ENCODE measurements at regions not wholly inside any gene's neighbourhood (a gene's known extent, or its start where the extent isn't known, plus 50 kb on each side); places are given as distances from the start of the nearest gene placed in this dataset.

DNA sequence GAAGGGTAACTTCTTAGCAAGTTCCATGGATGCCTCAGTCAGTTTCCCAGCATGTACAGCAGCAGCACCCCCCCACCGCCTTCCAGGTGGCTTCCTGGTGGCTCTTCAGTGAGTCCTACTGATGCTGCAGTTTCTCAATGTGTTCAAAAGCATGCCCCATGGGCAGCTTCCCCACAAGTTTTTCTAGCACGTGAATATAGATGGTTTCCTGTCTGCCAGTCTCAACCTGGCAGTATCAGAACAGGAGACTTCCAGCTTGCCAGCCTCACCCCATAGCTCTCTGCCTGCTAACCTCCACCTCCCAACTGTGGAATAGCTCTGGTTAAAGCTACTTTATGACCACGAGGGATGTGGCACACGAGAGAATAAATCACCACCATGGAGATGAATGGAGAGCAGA lies 188.3 kb upstream of the SLCO3A1 start:
- Histone ChIP-seq H3K27ac (no peak overlapping the region), H3K4me3 (no peak overlapping the region), H3K4me1 (no peaks in the 10 kb centered on the region), H3K9me3 (no peaks in the 10 kb centered on the region), H3K27me3 (no peaks in the 10 kb centered on the region), H3K36me3 (no peaks in the 10 kb centered on the region)
- DNase-seq (ENCODE audit: low spot score) = no peak
- TF ChIP-seq, protein P1, sequence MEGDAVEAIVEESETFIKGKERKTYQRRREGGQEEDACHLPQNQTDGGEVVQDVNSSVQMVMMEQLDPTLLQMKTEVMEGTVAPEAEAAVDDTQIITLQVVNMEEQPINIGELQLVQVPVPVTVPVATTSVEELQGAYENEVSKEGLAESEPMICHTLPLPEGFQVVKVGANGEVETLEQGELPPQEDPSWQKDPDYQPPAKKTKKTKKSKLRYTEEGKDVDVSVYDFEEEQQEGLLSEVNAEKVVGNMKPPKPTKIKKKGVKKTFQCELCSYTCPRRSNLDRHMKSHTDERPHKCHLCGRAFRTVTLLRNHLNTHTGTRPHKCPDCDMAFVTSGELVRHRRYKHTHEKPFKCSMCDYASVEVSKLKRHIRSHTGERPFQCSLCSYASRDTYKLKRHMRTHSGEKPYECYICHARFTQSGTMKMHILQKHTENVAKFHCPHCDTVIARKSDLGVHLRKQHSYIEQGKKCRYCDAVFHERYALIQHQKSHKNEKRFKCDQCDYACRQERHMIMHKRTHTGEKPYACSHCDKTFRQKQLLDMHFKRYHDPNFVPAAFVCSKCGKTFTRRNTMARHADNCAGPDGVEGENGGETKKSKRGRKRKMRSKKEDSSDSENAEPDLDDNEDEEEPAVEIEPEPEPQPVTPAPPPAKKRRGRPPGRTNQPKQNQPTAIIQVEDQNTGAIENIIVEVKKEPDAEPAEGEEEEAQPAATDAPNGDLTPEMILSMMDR (IDR thresholded peaks at IDR 0.05) = no peak

DNA sequence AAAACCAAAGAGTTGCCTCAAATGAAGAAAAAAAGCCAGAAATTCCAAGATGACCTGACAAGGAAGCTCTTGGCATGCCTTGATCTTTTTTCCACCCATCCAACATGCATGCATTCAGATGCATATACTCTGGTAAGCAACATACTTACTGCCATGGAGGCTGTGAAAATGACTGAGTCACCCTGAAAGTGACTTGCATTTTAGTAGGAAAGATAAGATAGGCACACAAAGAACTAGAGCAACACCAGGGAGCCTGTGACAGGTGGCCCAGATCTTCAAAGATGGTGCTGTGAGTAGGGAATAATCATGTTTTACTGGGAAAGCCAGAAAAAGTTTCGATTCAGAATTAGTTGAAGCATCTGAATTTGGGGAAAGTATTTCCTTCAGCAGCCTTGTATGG lies 185.1 kb upstream of the SLCO3A1 start:
- Histone ChIP-seq H3K27me3 (no peaks in the 10 kb centered on the region), H3K9me3 (no peaks in the 10 kb centered on the region), H3K4me3 (no peak overlapping the region), H3K27ac (no peak overlapping the region), H3K4me1 (no peaks in the 10 kb centered on the region), H3K36me3 (no peaks in the 10 kb centered on the region)
- TF ChIP-seq, protein P1 (IDR thresholded peaks at IDR 0.05) = no peak
- no peak for DNase-seq (ENCODE audit: low spot score)

DNA sequence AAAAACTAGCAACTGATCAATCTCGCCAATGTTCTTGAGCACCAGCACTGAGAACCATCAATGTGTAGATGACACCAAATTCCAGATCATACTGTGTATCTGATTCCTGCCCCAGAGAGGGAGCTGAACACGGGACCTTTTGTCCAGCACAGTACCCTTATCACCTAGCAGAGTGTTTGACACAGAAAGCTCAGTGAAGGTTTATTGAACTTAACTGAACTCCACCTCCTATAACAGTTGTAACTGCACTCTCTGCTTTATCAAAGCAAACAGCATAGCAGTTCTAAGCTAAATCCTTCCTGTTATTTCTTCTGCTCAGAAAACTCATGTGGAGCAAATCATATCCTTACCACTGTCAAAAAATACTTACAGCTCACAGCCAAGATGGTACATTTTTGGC lies 183.4 kb upstream of the SLCO3A1 start:
- Histone ChIP-seq H3K27ac (no peak overlapping the region), H3K27me3 (no peaks in the 10 kb centered on the region), H3K9me3 (peaks cover 0 to 12% of the 10 kb centered on the region in 2 donors), H3K4me3 (no peak overlapping the region), H3K36me3 (no peaks in the 10 kb centered on the region), H3K4me1 (no peaks in the 10 kb centered on the region)
- no peak for DNase-seq (ENCODE audit: low spot score)
- TF ChIP-seq, protein P1 (IDR thresholded peaks at IDR 0.05) = no peak

DNA sequence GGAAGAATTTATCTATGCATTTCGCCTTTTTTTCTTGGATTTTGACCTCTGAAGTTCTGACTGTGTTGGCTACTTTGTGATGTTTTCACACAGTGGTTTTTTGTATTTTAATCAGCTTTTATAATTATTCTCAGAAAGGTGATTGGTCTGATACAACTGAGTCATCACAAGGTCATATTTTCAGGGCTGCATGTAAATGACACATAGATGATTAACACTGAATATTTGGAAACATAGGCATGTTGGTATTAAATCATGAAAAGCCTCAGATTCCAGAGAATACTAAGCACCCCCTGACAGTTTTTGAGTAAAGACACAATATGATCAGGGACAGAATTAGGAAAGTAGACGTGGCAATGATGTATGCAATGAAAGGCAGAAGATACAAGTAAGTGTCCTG lies 175.5 kb upstream of the SLCO3A1 start:
- Histone ChIP-seq H3K4me3 (no peak overlapping the region), H3K27me3 (no peaks in the 10 kb centered on the region), H3K36me3 (no peaks in the 10 kb centered on the region), H3K27ac (no peak overlapping the region), H3K9me3 (peaks cover 0 to 13% of the 10 kb centered on the region in 2 donors), H3K4me1 (no peaks in the 10 kb centered on the region)
- DNase-seq (ENCODE audit: low spot score) = no peak
- TF ChIP-seq, protein P1 (IDR thresholded peaks at IDR 0.05) = no peak

DNA sequence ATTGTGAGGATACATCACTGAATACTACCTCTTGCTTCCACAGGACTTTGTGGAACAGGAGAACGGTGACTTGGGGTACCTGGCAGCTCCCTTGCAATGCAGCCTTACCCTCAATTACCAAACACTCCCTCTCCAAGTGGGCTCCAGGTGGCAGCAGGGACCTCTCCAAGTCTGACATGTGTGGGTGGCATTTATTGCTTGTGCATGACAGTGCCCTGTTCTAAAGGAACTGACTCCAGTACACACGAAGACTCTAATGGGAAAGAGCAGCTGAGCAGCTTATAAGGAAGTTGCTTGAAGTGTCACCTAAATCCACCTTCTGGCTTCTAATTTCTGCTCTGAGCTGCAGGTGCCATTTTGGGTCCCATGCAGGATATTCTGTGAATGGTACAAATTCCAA lies 174.1 kb upstream of the SLCO3A1 start:
- H3K4me1 ChIP-seq = no peaks in the 10 kb centered on the region
- no peak overlapping the region for H3K4me3 ChIP-seq
- no peak for DNase-seq (ENCODE audit: low spot score)
- no peaks in the 10 kb centered on the region for H3K36me3 ChIP-seq
- TF ChIP-seq, protein P1 (IDR thresholded peaks at IDR 0.05) = no peak
- no peaks in the 10 kb centered on the region for H3K27me3 ChIP-seq
- peaks cover 0 to 8% of the 10 kb centered on the region in 2 donors for H3K9me3 ChIP-seq
- no peak overlapping the region for H3K27ac ChIP-seq

DNA sequence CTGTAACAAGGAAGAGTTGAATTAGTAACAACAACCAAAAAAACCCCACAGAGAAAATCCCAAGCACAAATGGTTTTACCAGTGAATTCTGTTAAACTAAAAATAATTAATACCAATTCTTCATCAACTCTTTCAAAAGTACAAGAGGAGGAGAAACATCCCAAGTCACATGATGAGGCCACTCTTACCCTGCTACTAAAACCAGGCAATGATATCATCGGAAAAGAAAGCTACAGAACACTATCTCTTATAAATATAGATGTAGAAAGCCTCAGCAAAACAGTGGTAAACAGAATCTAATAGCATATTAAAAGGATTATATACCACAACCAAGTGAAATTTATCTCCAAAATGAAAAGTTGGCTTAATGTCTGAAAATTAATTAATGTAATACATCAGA lies 168.1 kb upstream of the SLCO3A1 start:
- Histone ChIP-seq H3K4me1 (no peaks in the 10 kb centered on the region), H3K9me3 (no peaks in the 10 kb centered on the region), H3K27me3 (no peaks in the 10 kb centered on the region), H3K36me3 (no peaks in the 10 kb centered on the region), H3K4me3 (no peak overlapping the region), H3K27ac (no peak overlapping the region)
- DNase-seq (ENCODE audit: low spot score) = no peak
- TF ChIP-seq, protein P1 (IDR thresholded peaks at IDR 0.05) = no peak
